ACC112 (cell line): ENCODE measurements at regions not wholly inside any gene's neighbourhood (a gene's known extent, or its start where the extent isn't known, plus 50 kb on each side); places are given as distances from the start of the nearest gene placed in this dataset.

ENCODE experiments used
- H2AFZ ChIP-seq: fragments of 200-600 bp; sonication (generic); one replicate; pipeline ENCODE4 v1.6.0; 2017; ENCODE audit warnings: antibody characterized with exemption, low read length; ENCODE audit not compliant: unreplicated experiment
- H3K27ac ChIP-seq: fragments of 200-600 bp; sonication (generic); 2 replicates; pipeline ENCODE4 v1.5.1; 2014; ENCODE audit warnings: low read depth, mild to moderate bottlenecking, antibody characterized with exemption, low read length, moderate library complexity
- H3K27me3 ChIP-seq: fragments of 200-600 bp; sonication (generic); 2 replicates; pipeline ENCODE4 v1.6.1; 2014; ENCODE audit warnings: mild to moderate bottlenecking, antibody characterized with exemption, low read length, moderate library complexity, mixed read lengths; ENCODE audit not compliant: insufficient read depth
- H3K36me3 ChIP-seq: fragments of 200-600 bp; sonication (generic); 2 replicates; pipeline ENCODE4 v1.6.1; 2016; ENCODE audit warnings: mild to moderate bottlenecking, antibody characterized with exemption, low read length, moderate library complexity, mixed read lengths; ENCODE audit not compliant: insufficient read depth
- H3K4me1 ChIP-seq: fragments of 200-600 bp; sonication (generic); one replicate; pipeline ENCODE4 v1.6.1; 2016; ENCODE audit warnings: low read length, mixed read lengths; ENCODE audit not compliant: insufficient read depth, unreplicated experiment, control insufficient read depth
- H3K4me3 ChIP-seq: fragments of 200-600 bp; sonication (generic); 2 replicates; pipeline ENCODE4 v1.5.1; 2014; ENCODE audit warnings: mild to moderate bottlenecking, low read depth, low read length
- H3K79me2 ChIP-seq: fragments of 200-600 bp; sonication (generic); one replicate; pipeline ENCODE4 v1.6.0; 2016; ENCODE audit warnings: low read length; ENCODE audit not compliant: control insufficient read depth, unreplicated experiment, insufficient read depth

DNA sequence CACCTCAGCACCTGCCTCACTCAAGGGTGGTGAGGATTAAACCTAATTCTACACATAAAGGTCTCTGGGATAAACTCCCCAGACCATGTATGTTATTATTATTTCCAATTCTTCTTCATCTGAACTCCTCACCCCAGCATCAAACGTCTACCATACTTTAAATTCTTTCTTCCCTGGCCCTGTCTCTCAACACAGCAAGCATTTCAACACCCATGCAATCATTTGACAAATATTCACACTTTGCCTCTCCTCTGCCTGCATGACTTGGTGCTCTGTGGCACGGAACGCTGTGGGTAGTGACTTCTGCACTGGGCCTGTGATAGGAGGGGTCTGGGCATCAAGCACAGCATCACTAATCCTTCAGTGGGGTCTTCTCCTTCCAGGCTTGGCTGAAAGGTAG lies 490.8 kb downstream of the TNS3 start:
- peaks cover 15% of the 10 kb centered on the region for H3K4me1 ChIP-seq
- H3K27me3 ChIP-seq: no peaks in the 10 kb centered on the region
- no peak overlapping the region for H3K4me3 ChIP-seq
- no peaks in the 10 kb centered on the region for H3K79me2 ChIP-seq
- H2AFZ ChIP-seq: no peak overlapping the region
- H3K27ac ChIP-seq: no peak overlapping the region
- H3K36me3 ChIP-seq: no peaks in the 10 kb centered on the region

DNA sequence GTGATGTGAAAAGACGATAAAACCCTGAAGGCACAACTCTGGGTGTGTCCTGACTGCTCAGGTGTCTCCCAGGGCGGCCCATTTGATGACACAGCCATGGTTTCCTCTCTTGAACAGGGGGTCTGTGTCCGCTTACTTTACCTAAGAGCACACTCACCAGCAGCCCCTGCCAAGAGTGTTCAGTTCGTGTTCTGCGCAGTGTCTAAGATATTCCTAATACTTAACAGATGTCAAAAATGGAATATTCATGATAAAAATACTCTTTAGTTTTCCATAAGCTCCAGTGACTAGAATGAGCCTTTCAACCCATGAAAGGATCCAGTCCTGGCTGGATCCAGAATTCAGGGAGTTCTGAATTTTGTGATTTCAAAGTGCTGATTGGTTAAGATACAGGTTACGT lies 492.4 kb downstream of the TNS3 start:
- Histone ChIP-seq H3K4me1 (peaks cover 21% of the 10 kb centered on the region), H3K27me3 (no peaks in the 10 kb centered on the region), H2AFZ (no peak overlapping the region), H3K36me3 (no peaks in the 10 kb centered on the region), H3K4me3 (no peak overlapping the region), H3K79me2 (no peaks in the 10 kb centered on the region), H3K27ac (no peak overlapping the region)

DNA sequence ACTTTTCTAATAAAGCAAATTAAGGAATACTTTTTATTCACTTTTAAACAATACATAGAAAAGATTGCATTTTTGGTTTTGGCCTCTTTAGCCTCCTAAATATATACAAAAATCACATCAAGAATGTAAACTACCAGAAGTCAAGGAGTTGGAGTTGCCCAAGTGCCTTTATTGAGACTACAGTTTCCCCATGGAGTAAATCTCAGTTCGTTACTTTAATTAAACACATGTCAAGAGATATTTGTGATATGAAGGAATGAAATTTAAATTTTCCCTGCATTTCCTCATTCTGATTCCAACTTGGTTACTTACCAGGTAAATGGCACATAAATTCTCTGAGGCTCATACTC lies 492.9 kb downstream of the TNS3 start:
- Histone ChIP-seq H2AFZ (no peak overlapping the region), H3K36me3 (no peaks in the 10 kb centered on the region), H3K4me3 (no peak overlapping the region), H3K4me1 (peaks cover 21% of the 10 kb centered on the region), H3K27ac (no peak overlapping the region), H3K79me2 (no peaks in the 10 kb centered on the region), H3K27me3 (no peaks in the 10 kb centered on the region)

DNA sequence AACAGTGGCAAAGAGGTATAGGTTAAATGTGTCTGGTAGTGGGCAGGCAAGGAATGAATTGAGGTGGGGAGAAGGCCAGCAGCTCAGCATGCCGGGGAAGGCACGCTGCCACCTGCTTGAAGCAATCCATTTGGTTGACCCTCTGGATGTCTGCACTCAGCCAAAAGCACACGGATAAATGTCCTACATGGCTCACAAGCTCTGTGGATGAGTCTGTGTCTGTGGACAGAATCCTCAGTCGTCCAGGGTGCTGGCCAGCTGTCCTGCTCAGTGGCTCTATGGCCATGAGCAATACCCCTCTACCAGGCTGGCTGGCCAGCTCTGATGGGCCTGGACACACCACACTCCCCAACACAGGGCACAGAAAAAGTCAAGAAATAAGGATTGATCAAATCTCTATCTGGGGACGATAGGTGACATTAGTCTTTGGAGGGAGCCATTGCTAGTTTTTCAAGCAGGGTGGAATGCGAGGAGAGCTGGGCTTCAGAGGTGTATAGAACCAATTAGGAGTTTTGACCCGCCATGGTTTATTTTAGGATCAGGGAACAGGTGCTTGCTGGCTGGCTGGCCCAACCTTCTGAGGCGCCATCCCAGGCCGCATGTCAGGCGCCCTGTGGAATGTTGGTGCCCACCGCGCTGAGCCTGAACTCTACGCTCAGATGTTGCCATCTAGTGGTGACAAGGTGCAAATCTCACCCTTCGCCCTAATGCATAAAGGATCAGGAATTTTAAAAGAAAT lies 493.4 kb downstream of the TNS3 start:
- H3K4me1 ChIP-seq: peaks cover 20% of the 10 kb centered on the region
- H3K4me3 ChIP-seq: no peak overlapping the region
- H3K36me3 ChIP-seq: no peaks in the 10 kb centered on the region
- no peaks in the 10 kb centered on the region for H3K79me2 ChIP-seq
- no peak overlapping the region for H3K27ac ChIP-seq
- H3K27me3 ChIP-seq: no peaks in the 10 kb centered on the region
- no peak overlapping the region for H2AFZ ChIP-seq

DNA sequence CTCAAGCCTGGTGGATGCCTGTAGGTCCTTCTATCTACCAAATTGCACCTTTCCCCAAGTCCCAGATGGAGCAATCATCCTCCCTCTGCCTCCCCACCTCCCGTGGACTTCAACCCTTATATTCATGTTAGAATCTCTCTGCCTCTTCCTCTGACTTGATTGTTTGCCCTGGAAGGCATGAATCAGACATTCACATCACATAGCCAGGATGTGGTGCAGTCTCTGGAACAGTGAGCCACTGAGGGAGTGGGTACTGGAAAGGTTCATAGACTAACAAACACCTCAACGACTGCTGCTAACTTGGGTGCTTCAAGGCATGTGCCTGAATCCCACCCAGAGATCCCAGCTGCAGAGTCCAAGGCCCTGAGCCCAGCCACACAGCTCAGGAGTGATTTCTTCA lies 494.0 kb downstream of the TNS3 start:
- no peak overlapping the region for H2AFZ ChIP-seq
- H3K4me3 ChIP-seq: no peak overlapping the region
- no peaks in the 10 kb centered on the region for H3K79me2 ChIP-seq
- H3K27ac ChIP-seq: no peak overlapping the region
- no peaks in the 10 kb centered on the region for H3K27me3 ChIP-seq
- H3K4me1 ChIP-seq: peaks cover 16% of the 10 kb centered on the region
- no peaks in the 10 kb centered on the region for H3K36me3 ChIP-seq

DNA sequence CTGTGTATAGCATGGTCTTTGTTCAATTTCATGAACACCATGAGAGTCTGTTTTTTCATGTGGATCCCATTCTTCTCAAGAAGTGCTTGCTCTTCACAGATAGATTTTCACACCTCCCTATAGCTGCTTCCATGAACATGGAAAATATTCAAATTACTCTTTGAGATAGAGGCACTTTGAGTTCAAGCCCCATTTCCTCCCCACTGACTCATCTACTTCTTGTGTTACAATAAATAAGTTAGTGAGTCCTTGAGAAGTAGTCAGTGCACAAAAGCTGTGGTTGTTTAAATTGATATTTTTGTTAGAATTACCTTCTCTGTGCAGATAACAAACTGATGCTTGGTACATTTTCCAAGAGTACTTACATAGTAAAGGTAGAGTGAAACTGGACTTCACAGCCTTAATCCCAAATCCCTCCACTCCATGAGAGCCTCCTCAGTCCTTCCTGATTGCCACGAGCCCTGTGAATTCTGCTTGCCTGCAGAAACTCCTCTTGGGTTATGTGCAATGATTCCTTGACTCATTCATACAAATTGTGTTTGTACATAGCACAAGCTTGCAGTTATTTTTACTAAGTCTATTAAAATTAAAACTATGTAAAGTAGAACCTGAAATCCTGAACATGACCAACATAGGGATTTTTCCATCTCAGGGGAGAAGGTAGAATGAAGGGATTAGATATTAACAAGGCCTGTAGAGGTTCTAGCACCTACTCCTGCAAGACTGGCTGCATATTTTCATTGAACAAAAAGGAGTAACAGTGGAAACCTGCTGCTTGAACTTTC lies 496.2 kb downstream of the TNS3 start:
- H3K27me3 ChIP-seq: no peaks in the 10 kb centered on the region
- H3K27ac ChIP-seq: no peak overlapping the region
- H3K4me1 ChIP-seq: peaks cover 13% of the 10 kb centered on the region
- H3K36me3 ChIP-seq: no peaks in the 10 kb centered on the region
- no peaks in the 10 kb centered on the region for H3K79me2 ChIP-seq
- H2AFZ ChIP-seq: no peak overlapping the region
- H3K4me3 ChIP-seq: no peak overlapping the region

DNA sequence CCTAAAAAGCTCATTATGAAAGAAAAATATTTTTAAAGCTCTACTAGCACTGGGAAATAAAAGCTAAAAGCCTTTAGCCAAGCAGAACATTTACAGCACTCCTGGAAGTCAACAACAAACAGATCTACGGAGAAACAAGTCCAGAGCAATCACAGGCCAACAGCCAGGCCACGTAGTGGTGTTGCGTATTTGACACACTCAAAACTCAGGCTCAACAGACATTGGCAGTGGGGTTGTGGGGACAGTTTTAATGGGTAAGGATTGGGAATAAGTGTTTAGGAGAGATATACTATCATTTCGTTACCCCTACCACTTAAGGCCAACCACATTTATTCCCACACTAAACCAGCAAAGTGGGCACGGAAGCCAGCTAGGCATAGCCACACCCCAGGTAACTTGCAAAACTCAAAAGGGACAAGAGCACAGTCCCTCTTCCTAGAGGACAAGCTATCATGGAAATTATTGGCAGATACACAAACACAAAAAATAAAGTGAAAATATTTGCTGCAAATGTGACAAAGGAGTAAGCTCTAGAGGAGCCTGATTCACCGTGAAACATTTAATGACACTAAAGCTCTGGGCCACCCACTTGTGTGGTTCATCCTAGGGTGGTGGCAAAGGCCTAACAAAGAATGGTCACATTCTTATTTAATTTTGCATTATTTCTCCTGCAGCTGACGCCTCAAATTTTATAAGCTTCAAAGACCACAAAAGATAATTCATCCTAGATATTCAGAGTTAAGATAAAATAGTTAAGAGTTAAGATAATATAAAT lies 498.2 kb downstream of the TNS3 start:
- H3K79me2 ChIP-seq: no peaks in the 10 kb centered on the region
- peaks cover 13% of the 10 kb centered on the region for H3K4me1 ChIP-seq
- H3K27ac ChIP-seq: no peak overlapping the region
- no peaks in the 10 kb centered on the region for H3K36me3 ChIP-seq
- no peaks in the 10 kb centered on the region for H3K27me3 ChIP-seq
- H3K4me3 ChIP-seq: no peak overlapping the region
- H2AFZ ChIP-seq: no peak overlapping the region

DNA sequence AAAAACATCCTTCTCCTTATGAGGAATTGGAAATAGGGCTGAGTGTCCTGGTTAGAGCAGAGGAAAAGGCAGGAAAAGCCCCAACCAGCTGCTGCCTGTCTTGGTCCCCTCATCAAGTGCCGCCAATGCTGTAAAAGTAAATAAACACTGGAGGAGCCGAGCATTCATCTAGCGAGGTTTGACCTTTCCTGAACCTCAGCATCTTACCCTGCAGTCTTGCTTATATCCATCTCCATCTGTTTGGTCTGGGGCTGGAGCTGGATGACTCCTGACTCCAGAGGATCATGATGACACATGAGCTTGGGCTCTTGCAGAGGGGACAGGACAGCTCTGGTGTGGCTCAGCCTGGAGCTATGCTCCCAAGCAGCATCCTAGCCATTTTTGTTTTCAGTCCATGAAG lies 501.1 kb downstream of the TNS3 start:
- H3K4me3 ChIP-seq: no peak overlapping the region
- no peaks in the 10 kb centered on the region for H3K36me3 ChIP-seq
- no peaks in the 10 kb centered on the region for H3K27me3 ChIP-seq
- no peak overlapping the region for H2AFZ ChIP-seq
- H3K4me1 ChIP-seq: peaks cover 7% of the 10 kb centered on the region
- no peaks in the 10 kb centered on the region for H3K79me2 ChIP-seq
- no peak overlapping the region for H3K27ac ChIP-seq

DNA sequence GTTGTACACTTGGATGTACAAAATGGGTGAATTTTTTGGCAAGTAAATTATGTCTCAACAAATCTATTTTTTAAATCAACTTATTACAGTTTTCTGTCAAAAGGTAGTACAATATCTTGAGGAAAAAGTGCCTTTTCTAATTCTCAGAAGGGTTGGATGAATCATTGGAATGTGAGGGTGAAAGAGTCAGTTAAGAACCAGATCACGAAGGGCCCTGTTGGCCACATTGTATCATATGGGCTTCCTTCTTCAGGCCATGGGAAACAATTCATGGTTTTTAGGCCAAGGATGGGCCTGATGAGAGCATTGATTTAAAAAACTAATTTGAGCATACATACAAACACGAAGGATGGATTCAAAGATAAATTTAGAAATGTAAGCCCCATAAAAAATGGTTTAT lies 503.7 kb downstream of the TNS3 start:
- no peaks in the 10 kb centered on the region for H3K27me3 ChIP-seq
- H3K4me1 ChIP-seq: no peaks in the 10 kb centered on the region
- H3K79me2 ChIP-seq: no peaks in the 10 kb centered on the region

DNA sequence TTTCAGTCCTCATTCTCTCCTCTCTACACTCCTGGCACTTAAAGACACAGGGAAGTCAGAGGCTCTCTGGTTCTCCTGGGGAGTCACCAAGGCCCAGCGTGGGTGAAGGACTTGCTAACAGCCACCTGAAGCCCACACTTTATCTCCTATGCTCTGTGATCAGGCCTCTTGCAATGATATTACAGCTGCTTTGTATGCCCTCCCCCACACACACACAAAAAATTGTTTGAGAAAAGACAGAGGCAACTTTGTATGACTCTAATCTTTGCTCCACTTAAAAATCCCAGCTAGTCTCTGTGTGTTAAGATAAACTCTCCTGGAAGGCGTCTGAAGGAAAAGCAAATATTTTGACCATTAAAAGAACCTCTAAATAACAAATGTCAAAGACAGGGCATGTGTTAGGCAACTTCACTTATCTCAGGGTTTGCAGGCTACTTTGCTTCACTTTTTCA lies 507.2 kb downstream of the TNS3 start:
- no peaks in the 10 kb centered on the region for H3K4me1 ChIP-seq
- H3K27me3 ChIP-seq: no peaks in the 10 kb centered on the region
- no peak overlapping the region for H3K4me3 ChIP-seq
- no peak overlapping the region for H2AFZ ChIP-seq
- no peaks in the 10 kb centered on the region for H3K36me3 ChIP-seq
- no peaks in the 10 kb centered on the region for H3K79me2 ChIP-seq
- H3K27ac ChIP-seq: no peak overlapping the region

More for the DNA sequence above, 503.7 kb downstream of the TNS3 start:
- H2AFZ ChIP-seq: no peak overlapping the region
- no peaks in the 10 kb centered on the region for H3K36me3 ChIP-seq
- no peak overlapping the region for H3K27ac ChIP-seq
- H3K4me3 ChIP-seq: no peak overlapping the region
